ENCODE measurements at regions not wholly inside any gene's neighbourhood (a gene's known extent, or its start where the extent isn't known, plus 50 kb on each side); places are given as distances from the start of the nearest gene placed in this dataset.
A peak's percentile ranks its signal among the peaks of the same experiment; 100 is the strongest.

DNA sequence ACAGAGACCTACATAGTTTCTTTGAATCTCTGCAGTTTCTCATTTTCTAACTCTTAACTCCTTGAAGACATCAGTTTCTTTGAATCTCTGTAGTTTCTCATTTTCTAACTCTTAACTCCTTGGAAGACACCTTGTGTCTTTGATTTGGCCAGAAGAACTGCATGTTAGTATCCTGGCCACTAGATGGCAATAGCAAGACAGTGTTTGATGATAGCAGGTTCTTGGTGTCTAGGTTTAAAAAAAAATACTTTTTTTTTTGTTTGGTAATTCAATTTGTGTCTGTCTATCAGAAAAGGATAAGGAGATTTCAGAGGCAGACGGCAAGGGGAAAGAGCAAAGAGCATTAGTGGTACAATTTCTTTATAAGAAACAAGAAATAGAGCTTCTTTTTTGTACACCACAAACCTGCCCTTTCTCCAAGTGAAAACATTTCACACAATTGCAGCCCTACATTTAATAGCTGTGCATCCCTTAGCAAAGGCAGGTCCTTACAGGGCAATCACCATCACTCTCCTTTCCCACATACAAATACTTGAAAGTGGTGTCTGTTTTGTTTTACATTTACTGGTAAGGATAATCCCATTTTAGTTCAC, 1324.9 kb upstream of the CDH8 start:
- DNase-seq (ENCODE audit: low spot score): peak; percentile 57

DNA sequence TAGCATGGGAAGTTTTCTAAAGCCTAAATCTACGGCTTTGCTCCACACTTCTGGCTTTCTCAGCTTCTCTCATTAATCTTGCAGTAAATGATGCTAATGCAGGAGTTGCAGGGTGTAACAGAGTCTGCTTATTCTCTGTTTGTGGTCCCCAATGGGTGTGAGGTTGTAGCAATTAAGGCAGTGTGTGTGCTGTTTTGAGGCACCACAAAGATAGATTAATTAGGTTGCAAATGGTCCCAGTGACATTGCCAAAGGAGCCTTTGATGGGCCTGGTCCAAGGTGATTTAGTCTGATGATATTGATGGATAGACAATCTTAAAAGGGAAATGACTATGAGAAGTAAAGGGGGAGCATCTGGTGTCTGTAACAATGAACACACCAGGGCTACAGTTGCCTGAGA, 1313.7 kb upstream of the CDH8 start:
- DNase-seq (ENCODE audit: low spot score): no peak

DNA sequence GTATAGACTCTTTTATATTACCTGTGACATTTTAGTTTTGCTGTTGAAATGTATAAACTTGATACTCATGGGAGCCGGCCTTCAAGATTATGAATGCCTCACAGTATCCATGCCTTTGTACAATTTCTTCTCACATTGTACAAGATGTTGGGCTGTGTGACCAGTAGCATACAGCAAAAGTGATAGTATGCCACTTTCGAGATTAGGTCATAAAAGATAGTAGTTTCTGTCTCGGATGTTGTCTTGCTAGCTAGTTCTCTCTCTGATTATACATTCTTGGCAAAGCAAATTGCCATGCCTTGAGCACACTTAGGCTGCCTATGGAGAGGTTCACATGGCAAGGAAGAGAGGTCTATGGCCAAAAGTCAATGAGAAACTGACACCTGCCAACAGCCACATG, 1309.8 kb upstream of the CDH8 start:
- no peak for DNase-seq (ENCODE audit: low spot score)

DNA sequence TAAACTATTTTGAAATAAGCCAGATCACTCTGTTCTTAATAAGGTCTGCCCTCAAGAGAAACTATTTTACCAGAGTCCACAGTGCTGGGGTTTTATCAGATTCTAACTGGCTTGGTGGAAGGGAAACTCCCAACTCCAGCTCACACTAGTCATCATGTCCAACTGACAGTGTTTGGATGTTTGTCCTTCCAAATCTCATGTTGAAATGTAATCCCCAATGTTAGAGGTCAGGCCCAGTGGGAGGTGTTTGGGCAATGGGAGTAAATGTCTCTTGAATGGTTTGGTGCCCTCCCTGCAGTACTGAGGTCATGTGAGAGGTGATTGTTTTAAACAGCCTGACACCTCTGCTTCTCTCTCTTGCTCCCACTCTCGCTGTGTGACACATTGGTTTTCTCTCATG, 1301.0 kb upstream of the CDH8 start:
- DNase-seq (ENCODE audit: low spot score): no peak

DNA sequence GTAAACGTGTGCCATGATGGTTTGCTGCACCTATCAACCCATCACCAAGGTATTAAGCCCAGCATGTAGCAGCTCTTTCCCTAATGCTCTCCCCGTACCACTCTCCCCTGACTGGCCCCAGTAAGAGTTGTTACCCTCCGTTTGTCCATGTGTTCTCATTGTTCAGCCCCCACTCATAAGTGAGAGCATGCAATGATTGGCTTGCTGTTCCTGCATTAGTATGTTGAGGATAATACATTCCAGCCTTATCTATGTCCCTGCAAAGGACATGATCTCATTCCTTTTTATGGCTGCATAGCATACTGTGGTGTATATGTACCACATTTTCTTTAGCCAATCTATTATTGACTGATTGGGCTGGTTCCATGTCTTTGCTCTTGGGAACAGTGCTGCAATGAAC, 1294.9 kb upstream of the CDH8 start:
- DNase-seq (ENCODE audit: low spot score): no peak

DNA sequence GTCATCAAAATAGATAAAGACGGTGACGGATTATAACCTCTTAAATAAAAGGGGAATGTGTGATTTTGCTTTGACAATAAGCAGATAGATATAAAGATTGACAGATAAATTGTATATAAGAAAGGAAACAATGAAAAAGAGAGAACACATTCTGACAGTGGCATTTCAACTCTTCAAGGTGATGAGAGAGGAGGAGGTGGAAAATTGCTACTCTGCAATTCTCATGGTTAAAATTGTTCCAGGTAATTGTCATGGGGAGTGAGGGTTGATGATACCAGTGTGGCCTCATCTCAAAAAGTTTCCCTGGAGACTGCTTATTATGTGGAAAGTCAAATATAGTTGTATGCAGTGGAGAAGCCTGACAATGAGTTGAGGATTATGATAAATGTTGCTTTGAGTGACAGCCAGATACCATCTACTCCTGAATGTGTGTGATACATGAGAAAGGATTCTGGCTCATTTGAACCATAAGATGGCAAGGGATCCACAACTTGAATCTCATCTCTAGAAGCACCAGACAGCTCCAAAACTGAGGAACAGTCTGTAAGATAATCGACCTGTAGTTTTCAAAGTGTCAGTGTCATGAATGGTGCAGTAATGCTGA, 1290.6 kb upstream of the CDH8 start:
- DNase-seq (ENCODE audit: low spot score): no peak

DNA sequence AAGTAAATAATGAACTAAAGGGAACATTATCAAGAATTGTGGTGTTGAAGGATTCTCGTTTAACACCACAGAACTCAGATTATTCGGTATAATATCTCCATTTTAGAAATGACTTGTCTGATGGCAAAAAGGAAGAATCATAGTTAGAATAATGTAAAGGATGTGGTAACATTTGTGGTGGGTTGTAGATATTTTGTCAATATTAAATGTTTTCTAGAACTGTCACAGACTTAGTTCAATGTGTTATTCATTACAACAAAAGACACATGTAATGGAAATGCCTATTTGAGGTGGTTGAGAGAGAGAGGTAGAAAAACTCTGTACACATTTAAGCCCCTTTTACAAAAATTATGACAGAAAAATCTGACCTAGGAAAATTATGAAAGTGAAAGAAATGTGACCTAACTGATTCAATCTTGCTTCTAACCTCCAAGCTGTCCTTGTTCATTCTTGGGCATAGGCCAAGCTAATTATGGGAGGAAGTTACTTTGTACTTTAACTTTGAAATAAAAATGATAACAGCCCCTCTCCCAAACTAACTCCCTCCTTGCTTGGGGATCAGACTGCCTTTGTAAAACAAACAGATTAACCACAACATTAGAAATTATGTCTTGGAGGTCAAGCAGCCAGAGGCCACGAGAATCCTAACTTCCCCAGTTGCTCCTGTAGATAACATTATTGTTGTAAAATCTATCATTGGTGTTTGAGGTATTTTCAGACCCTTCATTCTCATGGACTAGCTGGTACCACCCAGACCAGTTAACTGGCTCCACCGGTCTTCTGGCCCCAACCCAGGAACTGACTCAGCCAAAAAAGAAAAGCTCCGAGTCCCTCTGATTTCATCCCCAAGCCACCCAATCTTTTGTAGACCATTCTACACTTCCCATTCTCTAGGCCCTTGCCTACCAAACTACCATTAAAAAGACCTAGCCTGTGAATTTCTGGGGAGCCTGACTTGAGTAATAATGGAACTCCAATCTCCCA, 1287.8 kb upstream of the CDH8 start:
- no peak for DNase-seq (ENCODE audit: low spot score)

DNA sequence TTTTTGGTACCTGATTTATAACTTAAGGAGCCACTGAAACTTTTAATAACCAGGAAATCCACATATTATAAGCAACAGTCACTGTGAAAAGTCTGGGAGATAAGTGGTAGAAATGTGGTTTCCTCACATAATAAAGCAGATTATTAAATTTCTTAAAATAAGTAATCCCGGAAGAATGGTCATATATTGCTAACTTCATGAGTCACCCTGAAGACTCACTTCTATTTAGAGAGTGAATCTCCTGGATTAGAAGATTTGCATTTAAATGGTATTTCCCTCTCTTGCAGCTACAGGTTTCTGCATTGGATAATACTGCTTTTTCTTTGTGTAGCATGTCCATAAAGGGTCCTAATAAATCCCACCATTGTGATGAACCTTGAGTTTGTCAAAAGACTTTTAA, 1286.8 kb upstream of the CDH8 start:
- DNase-seq (ENCODE audit: low spot score): no peak

DNA sequence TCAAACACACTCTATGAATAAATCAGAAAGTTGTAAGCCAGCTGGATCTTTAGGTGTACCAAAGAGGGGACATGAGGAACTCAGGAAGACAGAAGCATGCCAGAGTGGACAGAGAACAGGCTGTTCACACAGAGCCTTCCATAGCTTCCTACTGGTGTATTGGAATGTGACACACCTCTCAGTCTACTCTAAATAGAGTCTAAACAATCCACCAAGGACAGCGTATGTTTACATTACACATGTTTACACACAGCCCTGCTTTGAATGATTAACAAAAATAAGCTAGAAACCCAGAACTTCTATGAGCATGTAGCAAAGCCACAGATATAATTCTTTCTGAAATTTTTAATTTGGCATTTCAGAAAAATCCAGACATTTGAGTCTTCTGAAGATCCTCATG, 1279.0 kb upstream of the CDH8 start:
- no peak for DNase-seq (ENCODE audit: low spot score)

DNA sequence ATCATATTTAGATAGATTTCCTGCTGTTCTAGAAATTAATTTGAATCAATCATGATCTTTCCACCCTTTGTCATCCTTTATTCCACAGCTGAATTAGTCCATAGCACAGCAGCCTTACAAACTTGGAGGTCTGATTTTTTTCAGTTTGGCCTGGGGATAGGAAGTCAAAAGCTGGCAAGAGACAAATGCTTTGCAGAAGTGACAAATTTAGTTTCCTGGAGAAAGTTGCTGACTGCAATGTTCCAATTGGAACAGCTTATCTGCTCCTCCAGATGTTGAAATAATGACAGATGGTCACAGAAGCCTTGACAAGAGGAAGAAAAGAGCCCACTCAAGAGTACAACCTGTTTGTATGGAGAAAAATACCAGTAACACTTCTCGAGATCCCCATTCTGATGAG, 1276.1 kb upstream of the CDH8 start:
- peak; percentile 20 for DNase-seq (ENCODE audit: low spot score)

DNA sequence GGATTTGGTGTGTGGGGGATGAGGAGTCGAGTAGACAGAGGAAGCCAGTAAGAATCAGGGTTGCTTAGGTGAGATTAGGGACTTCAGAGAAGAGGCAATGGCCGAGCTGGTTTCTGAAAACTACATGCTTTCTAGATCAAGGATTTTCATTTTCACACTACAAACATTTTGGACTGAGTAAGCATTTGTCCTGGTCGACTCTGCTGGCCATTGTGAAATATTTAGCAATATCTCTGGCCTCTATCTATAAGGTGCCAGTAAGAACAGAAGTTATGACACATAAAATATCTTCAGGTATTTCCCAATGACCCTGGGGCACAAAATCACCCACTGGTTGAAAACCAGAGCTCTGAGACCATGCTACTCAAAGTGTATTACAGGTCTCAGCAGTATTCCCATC, 1275.1 kb upstream of the CDH8 start:
- no peak for DNase-seq (ENCODE audit: low spot score)

DNA sequence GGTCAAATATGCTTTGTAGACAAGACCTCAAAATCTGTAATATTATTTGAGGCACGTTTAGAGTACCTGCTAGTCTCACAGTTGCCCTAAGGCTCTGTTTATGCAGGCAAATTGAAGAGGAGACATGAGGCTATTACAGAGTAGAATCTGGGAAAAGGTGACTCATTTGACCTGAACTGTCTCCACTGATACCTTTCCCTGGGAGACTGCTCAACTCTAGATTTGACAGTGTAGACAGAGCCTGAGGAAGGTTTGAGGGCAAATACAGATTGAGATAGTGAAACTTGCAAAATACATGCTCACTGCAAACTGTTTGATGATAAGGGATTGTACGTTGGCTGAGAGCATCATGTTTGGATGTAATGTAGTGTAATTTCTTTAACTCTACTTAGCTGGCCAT, 1266.6 kb upstream of the CDH8 start:
- no peak for DNase-seq (ENCODE audit: low spot score)

DNA sequence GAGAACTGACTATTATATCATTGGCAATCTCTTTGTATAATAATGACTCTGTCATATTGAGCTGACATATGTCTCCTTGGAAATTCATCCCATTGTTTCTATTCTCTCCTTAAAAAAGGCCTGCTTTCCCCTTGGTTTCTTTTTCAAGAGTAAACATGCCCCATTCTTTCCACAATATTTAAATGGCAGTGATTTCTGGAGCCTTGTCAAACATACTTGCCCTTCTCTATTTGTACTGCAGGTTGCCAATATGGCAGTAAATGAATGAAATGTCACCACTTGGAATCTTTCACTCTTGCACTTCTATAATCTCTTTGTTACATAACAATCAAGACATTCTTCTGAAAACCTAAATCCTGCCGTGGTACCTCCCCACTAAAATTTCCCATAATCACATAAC, 1265.1 kb upstream of the CDH8 start:
- no peak for DNase-seq (ENCODE audit: low spot score)

DNA sequence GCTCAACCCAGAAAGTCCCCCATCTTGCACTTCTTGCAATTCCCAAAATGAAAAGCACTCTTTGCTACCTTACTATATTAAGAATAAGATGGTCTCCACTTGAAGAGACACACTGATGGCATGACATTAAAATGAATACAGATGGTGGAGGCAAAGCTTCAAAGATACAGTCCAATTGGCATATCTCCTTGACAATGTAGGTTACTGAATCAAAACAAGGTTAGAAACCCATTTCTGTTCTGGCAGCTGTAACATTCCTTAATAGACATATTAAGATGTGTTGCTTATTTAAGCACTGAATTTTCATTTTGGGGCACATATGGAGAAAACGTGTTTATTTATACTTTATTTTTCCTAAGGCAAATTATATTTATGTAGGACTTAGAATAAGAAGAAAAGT, 1262.8 kb upstream of the CDH8 start:
- DNase-seq (ENCODE audit: low spot score): no peak

DNA sequence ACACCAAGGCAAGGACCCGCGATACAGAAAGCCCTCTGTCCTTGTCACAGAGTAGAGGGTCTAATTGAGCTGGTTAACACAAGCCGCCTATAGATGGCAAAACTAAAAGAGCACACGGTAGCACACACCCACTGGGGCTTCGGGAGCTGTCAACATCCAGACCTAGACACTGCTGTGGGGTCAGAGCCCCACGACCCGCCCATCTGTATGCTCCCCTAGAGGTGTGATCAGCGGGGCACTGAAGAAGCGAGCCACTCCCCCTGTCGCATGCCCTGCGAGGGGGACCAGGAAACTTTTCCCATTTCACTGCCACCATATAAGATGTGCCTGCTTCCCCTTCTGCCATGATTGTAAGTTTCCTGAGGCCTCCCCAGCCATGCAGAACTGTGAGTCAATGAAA, 1255.8 kb upstream of the CDH8 start:
- no peak for DNase-seq (ENCODE audit: low spot score)

DNA sequence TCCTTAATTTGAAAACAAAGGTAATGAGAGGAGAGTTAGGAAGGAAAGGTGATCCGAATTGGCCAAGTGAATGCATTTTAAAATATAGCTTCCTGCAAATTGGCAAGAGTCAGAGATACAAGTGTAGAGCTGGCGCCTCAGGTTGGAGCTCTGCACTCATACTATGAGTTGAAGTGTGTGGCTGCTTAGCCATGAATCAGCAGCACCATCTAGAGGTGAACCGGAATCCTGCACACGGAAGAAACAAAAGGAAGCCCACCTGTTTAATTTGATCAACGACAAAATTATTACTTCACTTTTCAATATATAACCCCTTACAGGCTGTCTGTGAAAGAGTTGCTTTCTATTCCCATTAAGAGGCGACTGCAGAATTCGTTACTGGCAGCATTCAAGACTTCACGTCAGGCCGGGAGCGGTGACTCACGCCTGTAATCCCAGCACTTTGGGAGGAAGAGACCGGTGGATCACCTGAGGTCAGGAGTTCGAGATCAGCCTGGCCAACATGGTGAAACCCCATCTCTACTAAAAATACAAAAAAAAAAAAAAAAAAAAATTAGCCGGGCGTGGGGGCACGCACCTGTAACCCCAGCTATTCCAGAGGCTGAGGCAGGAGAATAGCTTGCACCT, 1253.7 kb upstream of the CDH8 start:
- peak; percentile 85 for DNase-seq (ENCODE audit: low spot score)

DNA sequence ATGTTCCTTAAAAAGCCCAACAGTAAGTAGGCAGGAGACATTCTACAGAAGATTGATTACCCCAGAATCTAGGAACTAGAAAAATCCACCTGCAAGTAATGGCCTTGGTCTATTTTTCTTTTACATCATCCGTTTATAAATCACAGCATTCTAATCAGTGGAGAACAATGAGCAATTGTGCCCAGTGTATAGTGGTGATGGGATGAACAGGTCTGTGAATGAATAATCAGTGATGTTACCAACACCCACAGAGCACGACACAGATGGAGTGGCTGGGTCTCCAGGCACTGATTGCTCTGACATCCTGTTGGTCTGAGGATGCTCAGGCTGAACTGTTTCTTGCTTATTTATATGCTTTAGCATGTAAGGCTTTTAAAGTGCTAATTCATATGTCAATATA, 1251.2 kb upstream of the CDH8 start:
- peak; percentile 94 for DNase-seq (ENCODE audit: low spot score)

DNA sequence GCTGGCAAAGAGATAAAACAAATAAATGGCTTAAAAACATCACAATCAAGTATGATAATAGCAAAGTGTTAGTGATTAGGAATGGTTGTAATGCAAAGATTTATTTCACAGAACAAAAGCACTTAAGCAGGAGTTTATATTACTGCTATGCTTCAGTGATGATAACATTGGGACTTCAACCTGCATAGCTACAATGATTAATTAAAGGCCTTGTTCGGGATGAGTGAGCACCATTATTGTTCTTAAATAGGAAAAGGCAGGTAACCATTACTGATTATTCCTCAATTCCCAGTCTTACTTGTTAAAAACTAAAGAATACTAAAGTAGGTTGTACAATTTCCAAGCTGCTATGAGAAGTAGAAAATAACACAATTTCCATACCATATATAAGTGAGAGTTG, 1247.5 kb upstream of the CDH8 start:
- DNase-seq (ENCODE audit: low spot score): no peak

DNA sequence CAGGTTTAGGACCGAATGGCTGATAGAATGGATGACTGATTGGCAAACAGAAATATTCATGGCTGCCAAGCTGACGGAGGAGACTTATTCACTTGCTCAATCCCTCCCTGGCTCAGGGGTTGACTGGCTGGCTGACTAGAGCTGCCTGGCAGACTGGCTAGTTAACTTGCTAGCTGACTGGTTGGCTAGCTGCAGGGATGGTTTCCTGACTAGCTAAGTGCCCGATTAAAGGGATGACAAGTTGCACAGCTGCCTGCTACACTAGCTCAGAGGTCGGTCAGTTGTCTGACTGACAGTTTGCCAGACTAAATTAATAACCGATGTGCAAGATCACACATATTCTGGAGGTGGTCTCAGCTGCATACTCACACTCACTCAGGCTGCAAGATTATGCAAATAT, 1208.4 kb upstream of the CDH8 start:
- no peak for DNase-seq (ENCODE audit: low spot score)

DNA sequence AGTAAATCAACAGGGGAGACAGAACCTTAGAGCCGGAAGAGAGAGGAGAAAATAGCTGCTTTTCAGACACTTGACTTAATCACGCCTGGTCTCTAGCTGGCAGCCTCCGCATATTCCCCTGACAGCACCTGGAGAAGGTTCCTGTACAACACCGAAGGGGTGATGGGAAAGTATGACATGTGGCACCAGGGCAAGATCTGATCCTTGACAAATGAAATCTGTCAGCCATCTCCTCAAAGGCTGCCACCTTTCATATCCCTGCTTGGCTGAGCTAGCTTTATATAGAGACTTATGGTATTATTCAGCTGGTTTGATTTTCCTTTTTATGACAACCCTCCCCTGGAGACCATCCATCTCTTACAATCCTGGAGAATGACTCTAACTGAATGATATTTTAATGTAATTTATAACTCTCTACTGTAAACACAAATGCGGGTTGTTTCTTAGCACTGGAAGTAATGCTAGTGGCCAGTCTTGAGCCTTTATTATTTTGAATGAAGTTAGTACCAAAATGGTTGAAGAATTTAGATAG, 1205.3 kb upstream of the CDH8 start:
- DNase-seq (ENCODE audit: low spot score): no peak

DNA sequence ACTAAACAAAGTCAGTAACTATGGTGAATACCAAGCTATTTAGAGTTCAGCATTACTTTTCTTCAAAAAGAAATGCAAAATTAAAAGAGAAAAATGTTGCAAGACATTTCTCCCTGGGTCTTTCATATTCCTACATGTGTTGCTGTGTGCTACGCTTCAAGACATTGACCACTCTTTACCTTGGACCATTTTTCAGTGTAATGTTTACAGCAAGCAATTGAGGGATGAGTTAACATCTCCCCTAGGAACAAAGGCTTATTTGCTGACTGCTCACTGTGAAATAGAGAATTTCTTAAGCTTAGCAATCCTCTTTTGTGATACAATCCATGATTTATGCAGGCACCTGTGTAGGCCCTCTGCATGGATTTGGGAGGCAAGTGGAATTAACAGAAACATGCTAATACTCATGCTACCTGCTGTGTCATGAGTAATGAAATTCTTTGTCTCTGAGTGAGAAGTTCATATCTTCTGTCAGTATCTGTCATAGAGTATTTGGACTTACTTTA, 1202.9 kb upstream of the CDH8 start:
- no peak for DNase-seq (ENCODE audit: low spot score)

DNA sequence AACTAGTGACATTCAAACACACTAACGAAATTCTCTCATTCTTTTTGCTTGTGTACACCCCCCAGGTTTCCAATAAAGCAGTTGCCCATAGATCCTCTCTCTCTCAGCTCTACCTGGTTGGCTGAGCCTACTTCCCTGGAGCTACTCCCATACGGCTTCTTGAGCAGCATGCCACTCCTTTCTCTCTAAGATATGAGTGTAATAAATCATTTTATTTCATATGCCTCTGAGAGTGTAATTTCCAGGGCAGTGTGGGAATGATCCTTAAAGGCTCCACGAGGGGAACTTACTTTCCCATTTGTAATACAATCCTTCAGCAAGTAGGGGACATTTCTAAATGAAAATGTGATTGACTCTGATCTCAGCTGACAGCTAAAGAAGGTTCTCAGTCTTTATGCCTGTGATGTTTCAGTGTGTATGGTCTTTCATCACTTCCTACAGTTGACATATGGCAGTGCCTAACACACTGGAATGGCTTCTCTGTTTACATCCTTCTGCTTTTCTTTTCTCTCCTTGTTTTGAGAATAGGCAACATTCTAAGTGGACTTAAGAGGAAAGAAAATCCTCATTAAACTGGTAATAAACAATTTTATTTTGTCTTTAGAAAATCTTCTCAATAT, 1194.3 kb upstream of the CDH8 start:
- no peak for DNase-seq (ENCODE audit: low spot score)
